Endothelial cell of hepatic sinusoid (primary cell): ENCODE measurements at regions not wholly inside any gene's neighbourhood (a gene's known extent, or its start where the extent isn't known, plus 50 kb on each side); places are given as distances from the start of the nearest gene placed in this dataset.
"Not testable (repeated sequence)": the region's sequence is repeated elsewhere in the genome, so short reads cannot be mapped to it uniquely, and the experiment has no call there.

Experiments used
- in situ Hi-C: cut with HindIII; loops from 2 replicates; pipeline ENCODE4 v1.10.0; 2017; ENCODE audit warnings: low sequenced_read_pairs

- in situ Hi-C loops = not testable (repeated sequence)
Observed at GRCh38 chr5:82583331-82583730, 305.2 kb upstream of the RPS23 start.

- in situ Hi-C loops = no loop called here
Observed at GRCh38 chr5:82564963-82565362, 286.8 kb upstream of the RPS23 start.

GRCh38 chr5:82563745-82564144, 285.6 kb upstream of the RPS23 start:
- in situ Hi-C loops = no loop called here

GRCh38 chr5:82562696-82563240, 284.6 kb upstream of the RPS23 start:
- in situ Hi-C loops = no loop called here

GRCh38 chr5:82561797-82562196, 283.6 kb upstream of the RPS23 start:
- in situ Hi-C loops = no loop called here

- in situ Hi-C loops = no loop called here
Observed at GRCh38 chr5:82560969-82561368, 282.8 kb upstream of the RPS23 start.

- in situ Hi-C loops = no loop called here
Observed at GRCh38 chr5:82560561-82560960, 282.4 kb upstream of the RPS23 start.

- in situ Hi-C loops = loop anchor here (5.0 kb wide), 1 partner anchor 80 kb away; no protein-coding TSS in a partner anchor
Observed at GRCh38 chr5:82551840-82552385, 273.8 kb upstream of the RPS23 start.

- in situ Hi-C loops = loop anchor here (5.0 kb wide), 1 partner anchor 79 kb away; no protein-coding TSS in a partner anchor
Observed at GRCh38 chr5:82551192-82551591, 273.0 kb upstream of the RPS23 start.

- in situ Hi-C loops = no loop called here
Observed at GRCh38 chr5:82549263-82549662, 271.1 kb upstream of the RPS23 start.

- in situ Hi-C loops = no loop called here
Observed at GRCh38 chr5:82544004-82544403, 265.9 kb upstream of the RPS23 start.

GRCh38 chr5:82540301-82540700, 262.1 kb upstream of the RPS23 start:
- in situ Hi-C loops = no loop called here

- in situ Hi-C loops = no loop called here
Observed at GRCh38 chr5:82538339-82539034, 260.3 kb upstream of the RPS23 start.

- in situ Hi-C loops = no loop called here
Observed at GRCh38 chr5:82537687-82538306, 259.6 kb upstream of the RPS23 start.

- in situ Hi-C loops = no loop called here
Observed at GRCh38 chr5:82534986-82535385, 256.8 kb upstream of the RPS23 start.

- in situ Hi-C loops = not testable (repeated sequence)
Observed at GRCh38 chr5:82532075-82532474, 253.9 kb upstream of the RPS23 start.

GRCh38 chr5:82526540-82526939, 248.4 kb upstream of the RPS23 start:
- in situ Hi-C loops = no loop called here

GRCh38 chr5:82525626-82526025, 247.5 kb upstream of the RPS23 start:
- in situ Hi-C loops = no loop called here

- in situ Hi-C loops = no loop called here
Observed at GRCh38 chr5:82523633-82524032, 245.5 kb upstream of the RPS23 start.

GRCh38 chr5:82522897-82523296, 244.7 kb upstream of the RPS23 start:
- in situ Hi-C loops = no loop called here

- in situ Hi-C loops = no loop called here
Observed at GRCh38 chr5:82521431-82522051, 243.4 kb upstream of the RPS23 start.

GRCh38 chr5:82519558-82519957, 241.4 kb upstream of the RPS23 start:
- in situ Hi-C loops = no loop called here
